ENCODE measurements at regions not wholly inside any gene's neighbourhood (a gene's known extent, or its start where the extent isn't known, plus 50 kb on each side); places are given as distances from the start of the nearest gene placed in this dataset.
"Not testable (repeated sequence)": the region's sequence is repeated elsewhere in the genome, so short reads cannot be mapped to it uniquely, and the experiment has no call there.

DNA sequence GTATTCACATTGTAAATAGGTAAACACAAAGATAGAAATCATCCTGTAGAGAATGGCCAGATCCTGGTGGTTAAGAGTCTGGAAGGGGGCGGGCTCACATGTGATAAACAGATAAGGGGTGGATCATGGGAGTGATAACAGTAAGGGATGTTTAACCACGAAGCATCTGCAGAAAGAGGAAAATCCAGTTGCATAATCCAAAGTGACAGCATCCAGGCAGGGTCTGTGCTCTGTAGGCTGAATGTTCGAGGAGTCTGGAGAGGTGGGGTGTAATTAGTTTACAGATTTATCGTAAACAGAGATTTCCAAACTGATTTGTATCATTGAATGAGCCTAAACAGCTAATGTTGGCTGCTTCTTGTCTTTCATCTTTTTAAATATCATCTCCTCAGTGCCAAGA is 1009.8 kb upstream of the SLIT2 start:
- peak; percentile 23 for DNase-seq (ENCODE audit: low read depth, low spot score)

GRCh38 chr4:19239565-19239964 is 1012.1 kb upstream of the SLIT2 start:
- DNase-seq (ENCODE audit: low read depth, low spot score), result no peak

- no peak for DNase-seq (ENCODE audit: low read depth, low spot score)
Observed at GRCh38 chr4:19236473-19236872, 1015.2 kb upstream of the SLIT2 start.

DNA sequence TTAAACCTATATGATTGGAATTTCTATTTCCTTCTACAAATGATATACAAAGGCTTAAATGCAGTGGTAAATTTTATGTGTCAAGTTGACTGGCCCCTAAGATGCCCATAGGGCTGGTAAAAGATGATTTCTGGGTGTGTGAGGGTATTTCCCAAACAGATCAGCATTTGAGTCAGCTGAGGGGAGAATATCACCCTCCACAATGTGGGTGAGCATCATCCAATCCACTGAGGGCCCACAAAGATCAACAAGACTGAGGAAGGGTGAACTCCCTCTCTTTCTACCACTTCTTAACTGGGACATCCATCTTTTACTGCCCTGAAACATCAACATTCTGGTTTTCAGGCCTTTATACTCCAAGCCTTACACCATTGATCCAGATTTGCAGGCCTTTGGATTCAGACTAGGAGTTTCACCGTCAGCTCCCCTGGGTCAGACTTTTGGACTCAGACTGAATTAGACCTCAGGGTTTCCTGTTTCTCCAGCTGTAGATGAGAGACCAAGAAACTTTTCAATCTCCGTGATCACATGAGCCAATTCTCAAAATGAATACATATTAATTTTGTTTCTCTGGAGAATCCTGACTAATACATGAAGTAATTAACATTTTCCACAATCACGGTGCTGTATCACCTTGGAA is 1020.7 kb upstream of the SLIT2 start:
- DNase-seq (ENCODE audit: low read depth, low spot score), result no peak

DNA sequence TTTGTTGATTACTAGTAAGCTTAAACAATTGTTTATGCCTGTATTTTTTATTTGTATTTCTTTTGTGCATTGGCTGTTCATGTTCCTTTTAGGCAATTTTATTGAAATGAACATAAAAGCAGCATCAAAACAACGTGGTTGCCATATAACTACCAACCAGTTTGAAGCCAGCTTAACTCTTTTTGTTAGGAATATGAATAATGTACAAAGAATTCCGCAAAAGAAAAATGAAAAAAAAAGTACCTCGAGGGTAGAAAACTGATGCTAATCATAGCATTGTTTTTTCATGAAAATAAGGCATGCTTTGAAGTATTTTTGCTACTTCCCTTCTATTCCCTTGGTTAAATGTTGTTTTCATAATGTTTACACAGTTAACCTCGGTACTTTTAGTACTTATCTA is 1024.0 kb upstream of the SLIT2 start:
- DNase-seq (ENCODE audit: low read depth, low spot score), result no peak

DNA sequence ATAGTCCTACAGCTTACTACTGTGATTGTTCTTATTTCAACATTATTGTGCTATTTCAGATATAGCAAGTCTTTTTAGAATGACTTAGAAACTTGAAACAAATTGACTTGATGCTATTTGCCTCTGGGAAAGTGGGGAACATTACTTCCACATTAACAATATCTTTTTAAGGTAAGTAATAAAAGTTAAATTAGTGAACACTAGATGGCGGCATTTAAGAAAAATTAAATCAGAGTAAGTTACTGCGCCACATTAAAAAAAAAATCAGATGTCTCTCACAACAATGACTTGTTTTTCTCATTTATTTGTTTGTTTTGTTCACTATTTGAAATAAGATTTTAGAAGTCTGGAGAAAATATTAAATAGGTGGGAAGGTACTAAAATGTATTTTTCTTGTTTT is 1026.9 kb upstream of the SLIT2 start:
- no peak for DNase-seq (ENCODE audit: low read depth, low spot score)

GRCh38 chr4:19216476-19216875 is 1035.2 kb upstream of the SLIT2 start:
- no peak for DNase-seq (ENCODE audit: low read depth, low spot score)

- DNase-seq (ENCODE audit: low read depth, low spot score), result no peak
Observed at GRCh38 chr4:19214591-19215186, 1037.0 kb upstream of the SLIT2 start.

GRCh38 chr4:19213388-19213787 is 1038.3 kb upstream of the SLIT2 start:
- no peak for DNase-seq (ENCODE audit: low read depth, low spot score)

GRCh38 chr4:19205853-19206252 is 1045.9 kb upstream of the SLIT2 start:
- no peak for DNase-seq (ENCODE audit: low read depth, low spot score)

GRCh38 chr4:19197838-19198237 is 1053.9 kb upstream of the SLIT2 start:
- not testable (repeated sequence) for DNase-seq (ENCODE audit: low read depth, low spot score)

DNA sequence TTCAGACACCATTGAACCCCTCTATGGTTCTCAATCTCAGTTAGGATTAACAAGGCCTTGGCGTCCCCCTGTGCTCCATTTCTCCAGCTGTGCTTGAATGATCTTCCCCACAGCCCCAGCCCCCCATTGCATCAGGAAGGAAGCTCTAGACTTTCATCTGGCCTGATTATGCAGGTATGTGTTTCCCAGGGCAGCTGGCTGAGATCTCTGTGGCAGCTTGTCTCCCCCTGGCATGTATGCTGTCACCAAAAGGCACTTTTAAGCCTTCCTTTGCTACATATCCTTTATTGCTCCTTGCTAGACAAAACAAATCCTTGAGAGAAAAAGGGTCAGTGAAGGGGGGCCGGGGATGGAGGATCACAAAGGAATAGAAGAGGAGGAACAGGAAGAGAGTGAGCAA is 1056.0 kb upstream of the SLIT2 start:
- peak; percentile 76 for DNase-seq (ENCODE audit: low read depth, low spot score)

DNA sequence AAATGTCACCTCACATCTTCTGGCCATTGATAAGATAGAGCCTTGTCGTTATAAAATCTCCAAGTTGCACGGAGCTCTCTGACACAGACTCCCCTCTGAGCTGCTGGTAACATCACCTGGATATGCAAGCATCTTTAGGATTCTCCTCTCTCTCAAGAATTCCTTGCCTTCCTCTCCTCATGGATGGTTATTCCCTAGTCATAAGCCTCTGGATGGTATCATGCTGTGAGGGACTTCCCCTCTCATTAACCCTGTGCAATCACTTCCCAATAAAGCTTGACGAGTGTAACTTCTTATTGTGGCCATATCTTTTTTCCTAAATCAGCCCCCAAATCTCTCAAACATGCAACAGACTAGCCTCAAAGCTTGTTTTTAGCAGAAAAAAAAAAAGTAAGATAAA is 1057.0 kb upstream of the SLIT2 start:
- DNase-seq (ENCODE audit: low read depth, low spot score), result no peak

- no peak for DNase-seq (ENCODE audit: low read depth, low spot score)
Observed at GRCh38 chr4:19193274-19193981, 1058.3 kb upstream of the SLIT2 start.

DNA sequence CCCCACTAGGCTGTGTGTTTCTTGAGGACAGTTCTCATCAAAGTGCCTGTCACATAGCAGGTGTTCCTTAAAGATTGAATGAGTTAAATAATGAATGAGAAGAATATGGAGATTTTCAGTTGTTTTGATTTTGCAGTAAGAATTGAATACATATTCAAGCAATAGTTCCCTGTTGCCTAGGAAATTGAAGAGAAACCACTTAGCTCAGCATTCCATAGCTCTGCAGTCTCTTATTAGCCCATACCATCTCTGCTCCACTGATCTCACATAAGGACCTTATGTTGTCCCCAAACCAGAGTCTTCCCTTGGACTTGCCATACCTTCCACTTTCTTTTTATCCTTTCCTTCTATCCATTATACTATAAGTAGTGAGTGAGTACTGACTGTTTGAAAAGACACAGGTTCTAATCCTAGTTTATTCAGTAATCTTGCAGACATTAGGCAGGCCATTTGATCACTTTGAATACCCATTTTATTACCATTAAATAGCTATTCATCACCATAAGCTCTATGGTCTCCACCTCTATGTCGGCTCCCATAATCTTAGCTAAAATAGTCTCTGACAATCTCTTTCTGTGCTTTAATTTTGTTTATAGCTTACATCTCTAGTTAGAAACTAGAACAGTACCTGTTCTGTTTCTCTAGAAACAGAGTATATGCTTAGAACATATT is 1059.6 kb upstream of the SLIT2 start:
- DNase-seq (ENCODE audit: low read depth, low spot score), result no peak

DNA sequence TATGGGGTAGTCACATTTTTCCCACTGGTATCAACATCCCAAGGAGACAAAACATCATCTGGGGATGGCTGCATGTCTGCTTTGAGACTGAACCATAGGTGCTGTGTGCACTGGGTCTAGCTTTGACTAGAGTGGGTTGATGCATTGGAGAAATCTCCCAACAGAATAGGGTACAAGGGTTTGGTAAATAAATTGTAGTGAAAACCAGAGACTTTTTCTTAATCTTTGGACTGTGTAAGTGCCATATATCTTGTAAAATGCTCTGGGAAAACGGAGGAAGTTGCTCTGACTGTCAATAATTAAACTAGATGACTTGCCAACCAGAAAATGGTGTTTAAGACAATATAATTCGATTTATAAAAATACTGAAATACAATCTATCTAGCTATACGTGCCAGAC is 1064.0 kb upstream of the SLIT2 start:
- DNase-seq (ENCODE audit: low read depth, low spot score), result no peak

DNA sequence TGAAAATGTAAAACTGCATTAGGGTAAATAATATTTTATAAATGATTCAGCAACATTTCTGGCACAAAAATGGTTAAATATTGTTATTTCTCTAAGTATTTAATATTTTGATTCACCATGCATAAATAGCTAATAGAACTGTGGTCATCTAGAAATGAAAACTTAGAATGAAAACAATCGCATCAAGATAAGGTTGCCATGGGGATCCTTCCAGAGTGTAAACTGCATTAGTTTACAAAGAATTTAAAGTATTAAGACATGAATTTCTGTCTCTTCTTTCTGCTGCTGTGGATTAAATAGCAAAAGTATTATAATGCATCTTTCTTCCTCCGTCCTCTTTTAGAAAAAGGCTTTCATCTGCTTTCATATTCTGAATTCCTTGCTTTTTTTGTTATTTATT is 1064.6 kb upstream of the SLIT2 start:
- DNase-seq (ENCODE audit: low read depth, low spot score), result no peak

GRCh38 chr4:19181631-19182030 is 1070.1 kb upstream of the SLIT2 start:
- DNase-seq (ENCODE audit: low read depth, low spot score), result not testable (repeated sequence)

- no peak for DNase-seq (ENCODE audit: low read depth, low spot score)
Observed at GRCh38 chr4:19178835-19179234, 1072.9 kb upstream of the SLIT2 start.

DNA sequence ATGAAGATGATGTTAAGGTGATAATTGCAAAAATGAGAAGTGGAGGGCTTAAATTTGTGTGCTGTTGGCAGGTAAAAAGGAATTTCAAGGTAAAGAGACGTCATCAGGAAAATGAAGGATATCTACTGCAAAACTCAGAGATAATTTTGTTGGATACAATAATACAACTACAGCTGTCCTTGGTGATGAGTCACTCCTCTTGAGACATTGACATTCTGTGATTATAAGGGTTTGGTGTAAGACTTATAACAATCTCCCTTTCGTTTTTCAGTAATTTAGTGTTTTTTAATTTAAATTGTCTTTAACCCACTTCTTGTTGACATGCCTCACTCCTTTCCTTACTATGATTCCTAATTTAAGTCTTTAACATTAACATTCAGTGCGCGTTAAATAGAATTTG is 1074.1 kb upstream of the SLIT2 start:
- no peak for DNase-seq (ENCODE audit: low read depth, low spot score)

DNA sequence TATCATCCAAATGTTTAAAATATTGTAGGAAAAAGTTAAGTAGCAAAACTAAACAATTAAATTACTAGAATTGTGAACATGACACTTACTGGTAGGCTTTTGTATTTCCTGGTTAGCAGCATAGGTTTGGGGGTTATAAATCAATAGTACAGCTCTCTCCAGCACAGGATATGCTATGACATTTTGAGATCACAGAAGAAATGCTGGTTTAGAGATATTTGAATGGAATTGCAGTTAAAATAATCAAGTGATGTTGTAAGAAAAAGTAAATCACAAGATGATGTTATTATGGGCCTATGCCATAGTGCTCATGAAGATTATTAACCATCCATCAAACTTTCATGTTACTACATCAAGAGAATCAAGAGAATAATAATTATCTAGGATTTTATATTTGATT is 1079.9 kb upstream of the SLIT2 start:
- DNase-seq (ENCODE audit: low read depth, low spot score), result no peak

GRCh38 chr4:19167311-19167710 is 1084.4 kb upstream of the SLIT2 start:
- no peak for DNase-seq (ENCODE audit: low read depth, low spot score)

DNA sequence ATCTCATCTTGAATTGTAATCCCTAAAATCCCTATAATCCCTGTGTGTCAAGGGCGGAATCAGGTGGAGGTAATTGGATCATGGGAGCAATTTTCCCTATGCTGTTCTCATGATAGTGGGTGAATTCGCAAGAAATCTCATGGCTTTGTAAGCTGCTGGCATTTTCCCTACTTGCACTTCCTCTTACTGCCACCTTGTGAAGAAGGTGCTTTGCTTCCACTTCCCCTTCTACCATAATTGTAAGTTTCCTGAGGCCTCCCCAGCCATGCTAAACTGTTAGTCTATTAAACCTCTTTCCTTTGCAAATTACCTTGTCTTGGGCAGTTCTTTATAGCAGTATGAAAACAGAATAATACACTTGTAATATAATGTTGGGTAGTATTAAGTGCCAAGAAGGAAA is 1087.4 kb upstream of the SLIT2 start:
- DNase-seq (ENCODE audit: low read depth, low spot score), result no peak
